K562 (cell line): ENCODE measurements at regions not wholly inside any gene's neighbourhood (a gene's known extent, or its start where the extent isn't known, plus 50 kb on each side); places are given as distances from the start of the nearest gene placed in this dataset.

Experiments used
- BCOR ChIP-seq: fragments of 450-650 bp; IDR thresholded peaks from 2 replicates; pipeline ENCODE4 v1.6.1; 2016
- CBX3 ChIP-seq, 2 experiments: IDR thresholded peaks; 1 replicate in 1 of 2; 2 replicates in 1 of 2; pipeline ENCODE4 v1.6.1; 2012; ENCODE audit warnings: inconsistent platforms in 2 of 2, low read length in 2 of 2, borderline replicate concordance in 1 of 2, control low read depth in 1 of 2
- CCAR2 ChIP-seq: fragments of 200-400 bp; formaldehyde crosslinking; IDR thresholded peaks from 2 replicates; pipeline ENCODE4 v1.6.1; 2017; ENCODE audit warnings: mild to moderate bottlenecking, low read depth, low read length
- EP300 ChIP-seq: IDR thresholded peaks from 2 replicates; pipeline ENCODE4 v1.6.1; 2012; ENCODE audit warnings: low read length, improper control_type of control experiment
- ESRRB ChIP-seq: fragments of 250-450 bp; sonication (Bioruptor Pico); IDR thresholded peaks from 2 replicates; pipeline ENCODE4 v1.5.0; 2020; ENCODE audit warnings: mild to moderate bottlenecking, moderate library complexity, borderline replicate concordance
- GTF2F1 ChIP-seq: IDR thresholded peaks from 2 replicates; pipeline ENCODE4 v1.6.1; 2011; ENCODE audit warnings: low read depth, low read length, improper control_type of control experiment
- HEY1 ChIP-seq: fragments of 250-450 bp; sonication (Bioruptor Pico); IDR thresholded peaks from 2 replicates; pipeline ENCODE4 v1.5.0; 2020; ENCODE audit warnings: mild to moderate bottlenecking, moderate library complexity, borderline replicate concordance
- HMGN3 ChIP-seq: IDR thresholded peaks from 2 replicates; pipeline ENCODE4 v1.6.1; 2011; ENCODE audit warnings: borderline replicate concordance, low read depth, mild to moderate bottlenecking, mixed read lengths, low read length; ENCODE audit not compliant: insufficient read length; ENCODE audit errors: extremely low read depth
- HOMEZ ChIP-seq: fragments of 250-450 bp; sonication (Bioruptor Pico); IDR thresholded peaks from 2 replicates; pipeline ENCODE4 v1.4.0; 2020; ENCODE audit warnings: mild to moderate bottlenecking, moderate library complexity
- IRF9 ChIP-seq: fragments of 450-650 bp; IDR thresholded peaks from 2 replicates; pipeline ENCODE4 v1.6.1; 2016; ENCODE audit warnings: missing biosample characterization, missing genetic modification characterization
- KAT7 ChIP-seq: sonication (generic); formaldehyde crosslinking; IDR thresholded peaks from 2 replicates; pipeline ENCODE4 v1.8.0; 2022; ENCODE audit warnings: missing genetic modification reagents, mild to moderate bottlenecking, borderline replicate concordance
- KLF16 ChIP-seq: IDR thresholded peaks from 2 replicates; pipeline ENCODE4 v1.6.1; 2016; ENCODE audit warnings: antibody characterized with exemption
- NFE2 ChIP-seq: IDR thresholded peaks from 2 replicates; pipeline ENCODE4 v1.6.1; 2014; ENCODE audit warnings: antibody characterized with exemption, low read depth
- POLR3G ChIP-seq: IDR thresholded peaks from 2 replicates; pipeline ENCODE4 v1.6.1; 2011; ENCODE audit not compliant: insufficient read length, insufficient replicate concordance; ENCODE audit errors: extremely low read depth
- TCF3 ChIP-seq: sonication (generic); formaldehyde crosslinking; IDR thresholded peaks from 2 replicates; pipeline ENCODE4 v1.4.0; 2020; ENCODE audit warnings: mild to moderate bottlenecking, missing genetic modification reagents
- ZBTB11 ChIP-seq, 3 experiments: fragments of 200-800 bp in 1 of 3; fragments of 250-450 bp in 1 of 3; fragments of 450-650 bp in 1 of 3; sonication (Bioruptor Pico) in 1 of 3; sonication (Bioruptor generic) in 1 of 3; formaldehyde crosslinking in 1 of 3; IDR thresholded peaks; 2 replicates each; pipeline versions ENCODE4 v1.6.1 to v1.8.0; 2016 to 2022; ENCODE audit warnings: mild to moderate bottlenecking in 2 of 3, missing genetic modification characterization in 2 of 3, missing compliant biosample characterization in 1 of 3, moderate library complexity in 1 of 3
- ZBTB12 ChIP-seq: fragments of 250-450 bp; sonication (Bioruptor Pico); IDR thresholded peaks from 2 replicates; pipeline ENCODE4 v1.4.0; 2020

- TF ChIP-seq ZBTB11 (CRISPR knock-in tag; IDR thresholded peaks at IDR 0.05) (no peak), IRF9 (tag) (no peak), EP300 (peak; percentile 43; the same call in 1 of the 2 replicates), HOMEZ (no peak), GTF2F1 (no peak), ESRRB (CRISPR knock-in tag) (no peak), KLF16 (no peak), NFE2 (no peak), TCF3 (CRISPR knock-in tag) (peak; percentile 29; the same call in 1 of the 2 replicates), HEY1 (CRISPR knock-in tag) (no peak), HMGN3 (no peak), ZBTB12 (CRISPR knock-in tag) (no peak), CCAR2 (no peak), KAT7 (CRISPR knock-in tag) (no peak), POLR3G (no peak), BCOR (no peak), CBX3 (IDR thresholded peaks at IDR 0.05; ENCODE audit: borderline replicate concordance in 1 of 2, low read length in 2 of 2) (peak in 1 of 2 experiments; percentile 17; a peak in 1 of 3 replicates)
Measured at GRCh38 chr5:57696825-57697570, 214.4 kb upstream of the ACTBL2 start (continued).
